SJCRH30 (cell line): ENCODE measurements at regions not wholly inside any gene's neighbourhood (a gene's known extent, or its start where the extent isn't known, plus 50 kb on each side); places are given as distances from the start of the nearest gene placed in this dataset.

Experiments
- DNase-seq, 2 experiments: peaks; one replicate each; pipeline ENCODE4 v3.0.0-alpha.2; 2015 to 2020
- H3K27ac ChIP-seq: fragments of 250-450 bp; sonication (Bioruptor Pico); 2 replicates; pipeline ENCODE4 v1.5.1; 2020; ENCODE audit warnings: mild to moderate bottlenecking, moderate library complexity
- H3K27me3 ChIP-seq: fragments of 250-450 bp; sonication (Bioruptor Pico); 2 replicates; pipeline ENCODE4 v1.5.1; 2020; ENCODE audit warnings: mild to moderate bottlenecking, moderate library complexity
- H3K36me3 ChIP-seq: fragments of 250-450 bp; sonication (Bioruptor Pico); 2 replicates; pipeline ENCODE4 v1.5.1; 2020; ENCODE audit warnings: mild to moderate bottlenecking, moderate library complexity
- H3K4me1 ChIP-seq: fragments of 250-450 bp; sonication (Bioruptor Pico); 2 replicates; pipeline ENCODE4 v1.5.1; 2020; ENCODE audit warnings: mild to moderate bottlenecking, moderate library complexity
- H3K4me3 ChIP-seq: fragments of 250-450 bp; sonication (Bioruptor Pico); 2 replicates; pipeline ENCODE4 v1.5.1; 2020; ENCODE audit warnings: mild to moderate bottlenecking, moderate library complexity
- H3K9me3 ChIP-seq: fragments of 250-450 bp; sonication (Bioruptor Pico); replicated peaks from 2 replicates; pipeline ENCODE4 v1.5.1; 2020; ENCODE audit warnings: mild to moderate bottlenecking, moderate library complexity

DNA sequence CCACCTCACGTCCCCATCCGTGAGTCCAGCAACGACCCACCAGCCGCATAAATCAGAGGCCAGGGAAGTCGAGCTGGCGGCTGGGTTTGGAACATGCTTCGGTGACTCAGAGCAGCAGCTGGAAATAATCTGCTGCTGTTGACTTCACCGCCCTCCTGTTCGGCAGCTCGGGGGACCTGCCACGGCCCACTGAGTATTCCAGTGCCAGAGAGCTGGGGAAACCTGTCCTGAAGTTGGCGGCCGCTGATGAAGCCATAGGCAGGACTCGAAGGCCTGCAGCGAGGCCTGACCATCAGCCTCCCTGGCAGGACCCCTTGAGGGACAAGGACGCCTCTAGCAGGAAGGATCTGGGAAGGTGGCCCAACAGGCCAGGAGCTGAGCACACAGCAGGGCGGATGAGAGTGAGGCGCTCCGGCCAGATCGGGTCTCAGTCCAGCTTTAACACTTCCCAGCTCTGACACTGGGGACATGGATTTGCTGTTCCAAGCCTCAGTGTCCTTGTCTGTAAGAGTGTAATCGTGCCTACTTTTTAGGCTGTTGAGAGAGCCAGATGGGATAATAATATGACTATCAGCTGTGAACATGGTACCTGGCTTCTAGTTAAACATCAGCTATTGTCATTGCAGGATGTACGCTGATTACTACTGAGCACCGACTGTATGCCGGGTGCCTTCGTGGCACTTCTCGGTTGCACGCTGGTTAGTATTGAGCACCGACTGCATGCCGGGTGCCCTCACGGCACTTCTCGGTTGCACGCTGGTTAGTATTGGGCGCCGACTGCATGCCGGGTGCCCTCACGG lies 50.4 kb upstream of the CIBAR2 start:
- H3K27ac ChIP-seq: peak overlapping the region; percentile 36
- peak; percentile 76 to 79 for DNase-seq
- no peaks in the 10 kb centered on the region for H3K9me3 ChIP-seq
- peak overlapping the region; percentile 20; the same call in 1 of the 2 replicates for H3K4me3 ChIP-seq
- H3K4me1 ChIP-seq: peaks cover 34% of the 10 kb centered on the region
- no peaks in the 10 kb centered on the region for H3K36me3 ChIP-seq
- no peaks in the 10 kb centered on the region for H3K27me3 ChIP-seq

DNA sequence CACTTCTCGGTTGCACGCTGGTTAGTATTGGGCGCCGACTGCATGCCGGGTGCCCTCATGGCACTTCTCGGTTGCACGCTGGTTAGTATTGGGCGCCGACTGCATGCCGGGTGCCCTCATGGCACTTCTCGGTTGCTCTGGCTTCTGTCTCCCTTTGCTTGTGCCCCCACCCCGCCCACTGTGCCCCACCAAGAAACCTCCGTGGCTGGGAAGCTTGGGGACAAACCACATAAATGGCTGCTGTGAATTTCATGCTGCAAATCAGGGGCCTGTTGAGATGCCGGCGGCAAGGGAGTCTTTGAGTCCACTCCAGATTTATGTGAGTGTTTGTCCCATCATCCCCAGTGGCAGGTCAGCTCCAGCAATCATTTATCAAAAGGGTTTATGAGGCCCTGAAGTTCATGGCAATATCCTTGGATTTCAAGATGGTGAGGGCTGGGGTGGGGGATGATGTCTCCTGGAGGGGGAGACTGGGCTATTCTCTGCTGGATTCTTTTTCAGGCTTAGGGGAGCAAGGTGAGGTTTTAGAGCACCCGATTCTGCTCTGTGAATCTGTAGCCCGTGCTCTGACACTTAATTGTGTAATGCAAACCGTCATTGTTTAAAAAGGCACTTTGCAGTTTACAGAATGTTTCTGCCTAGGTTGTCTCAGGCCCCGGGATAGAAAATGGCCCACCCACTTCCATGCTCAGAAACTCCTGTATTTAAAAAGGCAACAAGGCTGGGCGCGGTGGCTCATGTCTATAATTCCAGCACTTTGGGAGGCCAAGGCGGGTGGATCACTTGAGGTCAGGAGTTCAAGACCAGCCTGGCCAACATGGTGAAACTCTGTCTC lies 51.2 kb upstream of the CIBAR2 start:
- Histone ChIP-seq H3K27ac (no peak overlapping the region), H3K9me3 (no peaks in the 10 kb centered on the region), H3K4me1 (peaks cover 39% of the 10 kb centered on the region), H3K4me3 (no peak overlapping the region), H3K27me3 (no peaks in the 10 kb centered on the region), H3K36me3 (no peaks in the 10 kb centered on the region)
- DNase-seq: no peak

DNA sequence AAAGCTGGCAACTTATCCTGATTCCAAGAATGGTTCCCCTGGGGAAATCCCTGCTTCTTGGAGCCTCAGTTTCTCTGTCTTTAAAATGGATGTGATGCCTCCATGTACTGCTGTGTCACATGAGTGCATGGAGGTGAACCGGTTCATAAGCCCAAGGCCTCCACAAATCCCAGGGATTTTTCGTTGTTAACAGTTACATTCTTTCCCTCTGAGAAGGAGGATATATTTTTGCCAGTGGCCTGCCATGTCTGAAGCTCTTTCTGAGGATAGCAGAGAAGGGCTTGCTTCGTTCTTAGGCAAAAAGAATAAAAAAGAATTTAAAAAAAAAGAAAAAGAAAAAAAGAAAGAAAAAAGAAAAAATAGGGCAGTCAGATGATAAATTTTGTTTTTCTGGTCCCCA lies 52.2 kb upstream of the CIBAR2 start:
- DNase-seq: no peak
- Histone ChIP-seq H3K27me3 (no peaks in the 10 kb centered on the region), H3K9me3 (no peaks in the 10 kb centered on the region), H3K27ac (no peak overlapping the region), H3K4me3 (no peak overlapping the region), H3K36me3 (no peaks in the 10 kb centered on the region), H3K4me1 (peaks cover 31% of the 10 kb centered on the region)

DNA sequence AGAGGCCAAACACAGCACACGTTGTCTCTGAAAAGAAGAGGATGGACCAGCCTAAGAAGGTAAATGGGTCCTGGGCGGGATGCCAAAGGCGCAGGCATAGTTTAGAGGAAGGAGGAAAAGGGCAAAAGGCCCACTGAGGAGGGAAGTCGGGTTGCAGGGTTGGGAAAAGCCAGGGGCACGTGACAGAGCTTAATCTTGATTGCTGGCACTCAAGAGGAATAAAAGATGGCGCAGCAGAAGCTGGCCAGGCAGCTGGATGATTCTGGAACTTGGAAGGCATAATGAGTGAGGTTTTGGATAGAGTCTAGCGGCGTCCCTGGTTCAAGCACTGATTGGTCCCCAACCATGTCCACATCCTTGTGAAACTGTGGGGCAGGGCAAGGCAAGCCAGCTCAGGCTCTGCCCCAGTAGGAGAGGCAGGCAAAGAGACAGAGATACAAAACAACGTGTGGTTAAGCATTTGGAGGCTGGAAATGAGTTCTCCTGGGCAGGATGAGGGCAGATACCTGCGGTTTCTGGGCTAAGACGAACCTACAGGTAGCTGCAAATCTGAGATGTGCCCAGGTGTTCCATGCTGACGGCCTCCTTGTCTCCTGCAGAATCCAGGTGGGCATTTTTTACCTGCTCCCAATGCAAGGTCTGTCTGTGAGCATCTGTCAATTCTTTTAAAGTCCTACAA lies 52.7 kb upstream of the CIBAR2 start:
- no peaks in the 10 kb centered on the region for H3K9me3 ChIP-seq
- H3K4me3 ChIP-seq: no peak overlapping the region
- no peak for DNase-seq
- no peak overlapping the region for H3K27ac ChIP-seq
- H3K27me3 ChIP-seq: no peaks in the 10 kb centered on the region
- H3K4me1 ChIP-seq: peaks cover 28% of the 10 kb centered on the region
- H3K36me3 ChIP-seq: no peaks in the 10 kb centered on the region

DNA sequence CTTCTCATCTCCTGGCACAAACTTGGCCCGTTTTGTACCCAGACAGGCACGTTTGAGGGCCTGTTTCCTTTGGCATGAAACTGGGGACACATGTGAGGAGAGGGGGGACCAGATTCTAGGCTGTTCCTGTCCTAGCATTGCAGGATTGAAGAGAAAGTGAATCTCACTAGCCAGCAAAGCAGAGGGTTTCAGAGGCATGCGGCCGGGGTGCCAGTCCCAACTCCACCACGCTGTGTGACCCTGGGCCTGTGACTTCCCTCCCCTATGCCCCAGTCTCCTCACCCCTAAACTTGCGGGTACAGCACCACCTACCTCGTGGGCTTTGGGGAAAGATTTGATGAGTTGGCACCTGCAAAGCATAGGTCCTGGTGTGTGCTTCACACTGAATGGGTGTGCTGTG lies 53.5 kb upstream of the CIBAR2 start:
- DNase-seq: no peak
- peaks cover 20% of the 10 kb centered on the region for H3K4me1 ChIP-seq
- no peak overlapping the region for H3K27ac ChIP-seq
- no peaks in the 10 kb centered on the region for H3K9me3 ChIP-seq
- no peaks in the 10 kb centered on the region for H3K27me3 ChIP-seq
- H3K4me3 ChIP-seq: no peak overlapping the region
- no peaks in the 10 kb centered on the region for H3K36me3 ChIP-seq

DNA sequence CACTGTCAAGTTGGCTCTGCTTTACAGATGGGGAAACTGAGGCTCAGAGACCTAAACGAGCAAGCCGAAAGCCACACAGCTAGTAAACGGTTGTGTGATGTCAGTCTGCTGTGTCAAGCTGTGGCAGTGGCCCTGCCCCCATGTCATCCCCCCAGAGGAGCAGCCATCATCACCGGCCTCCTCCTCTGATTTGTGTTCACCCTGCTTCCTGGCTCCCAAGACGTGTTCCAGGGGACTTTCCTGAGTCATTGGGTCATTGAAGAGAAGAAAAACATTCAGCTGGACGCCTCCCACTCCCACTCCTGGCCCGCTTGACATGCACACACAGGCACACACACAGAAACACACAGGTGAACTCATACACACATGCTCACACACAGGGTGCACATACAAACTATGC lies 54.0 kb upstream of the CIBAR2 start:
- H3K4me3 ChIP-seq: no peak overlapping the region
- DNase-seq: no peak
- H3K27me3 ChIP-seq: no peaks in the 10 kb centered on the region
- no peaks in the 10 kb centered on the region for H3K9me3 ChIP-seq
- peaks cover 18% of the 10 kb centered on the region for H3K4me1 ChIP-seq
- H3K27ac ChIP-seq: no peak overlapping the region
- no peaks in the 10 kb centered on the region for H3K36me3 ChIP-seq

DNA sequence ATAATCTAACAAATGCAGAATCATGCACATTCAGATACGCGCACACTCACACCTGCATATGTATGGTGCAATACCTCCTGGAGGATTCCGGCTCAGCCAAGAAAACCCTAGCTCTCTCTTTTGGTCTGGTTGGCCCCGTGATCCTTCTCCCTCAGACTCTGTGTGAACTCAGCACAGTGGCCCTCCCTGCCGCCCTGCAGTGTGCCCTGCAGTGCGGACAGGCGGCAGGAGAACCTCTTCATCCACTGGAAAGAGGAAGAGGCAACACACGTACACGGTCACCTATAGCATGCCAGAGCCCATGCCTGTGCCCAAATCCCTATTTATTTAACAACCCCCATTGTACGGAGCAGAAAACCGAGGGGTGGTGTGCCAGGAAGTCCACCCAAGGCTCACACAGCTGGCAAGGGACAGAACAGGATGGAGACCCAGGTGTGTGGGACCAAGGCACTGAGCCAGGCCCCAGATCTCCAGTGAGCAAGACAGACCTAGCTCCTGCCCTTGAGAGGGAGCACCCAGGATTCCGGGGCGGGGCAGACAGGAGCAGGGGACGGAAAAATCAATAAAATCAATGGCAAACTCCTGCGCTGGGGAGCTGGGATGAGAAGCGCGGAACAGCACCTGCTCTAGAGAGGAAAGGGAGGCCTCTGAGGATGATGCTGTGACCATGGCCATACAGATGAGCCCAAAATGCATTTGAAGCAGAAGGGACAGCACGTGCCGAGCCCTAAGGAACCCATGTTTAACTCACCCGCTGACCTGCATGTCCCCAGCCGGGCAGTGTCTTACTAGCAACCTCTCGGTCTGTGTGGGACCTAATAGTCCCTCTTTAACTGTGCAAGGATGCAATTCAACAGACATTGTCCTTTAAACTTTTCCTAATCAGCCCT lies 54.7 kb upstream of the CIBAR2 start:
- no peak for DNase-seq
- Histone ChIP-seq H3K27ac (no peak overlapping the region), H3K27me3 (no peaks in the 10 kb centered on the region), H3K4me3 (no peak overlapping the region), H3K9me3 (no peaks in the 10 kb centered on the region), H3K4me1 (peaks cover 15% of the 10 kb centered on the region), H3K36me3 (no peaks in the 10 kb centered on the region; the same call in 1 of the 2 replicates)

DNA sequence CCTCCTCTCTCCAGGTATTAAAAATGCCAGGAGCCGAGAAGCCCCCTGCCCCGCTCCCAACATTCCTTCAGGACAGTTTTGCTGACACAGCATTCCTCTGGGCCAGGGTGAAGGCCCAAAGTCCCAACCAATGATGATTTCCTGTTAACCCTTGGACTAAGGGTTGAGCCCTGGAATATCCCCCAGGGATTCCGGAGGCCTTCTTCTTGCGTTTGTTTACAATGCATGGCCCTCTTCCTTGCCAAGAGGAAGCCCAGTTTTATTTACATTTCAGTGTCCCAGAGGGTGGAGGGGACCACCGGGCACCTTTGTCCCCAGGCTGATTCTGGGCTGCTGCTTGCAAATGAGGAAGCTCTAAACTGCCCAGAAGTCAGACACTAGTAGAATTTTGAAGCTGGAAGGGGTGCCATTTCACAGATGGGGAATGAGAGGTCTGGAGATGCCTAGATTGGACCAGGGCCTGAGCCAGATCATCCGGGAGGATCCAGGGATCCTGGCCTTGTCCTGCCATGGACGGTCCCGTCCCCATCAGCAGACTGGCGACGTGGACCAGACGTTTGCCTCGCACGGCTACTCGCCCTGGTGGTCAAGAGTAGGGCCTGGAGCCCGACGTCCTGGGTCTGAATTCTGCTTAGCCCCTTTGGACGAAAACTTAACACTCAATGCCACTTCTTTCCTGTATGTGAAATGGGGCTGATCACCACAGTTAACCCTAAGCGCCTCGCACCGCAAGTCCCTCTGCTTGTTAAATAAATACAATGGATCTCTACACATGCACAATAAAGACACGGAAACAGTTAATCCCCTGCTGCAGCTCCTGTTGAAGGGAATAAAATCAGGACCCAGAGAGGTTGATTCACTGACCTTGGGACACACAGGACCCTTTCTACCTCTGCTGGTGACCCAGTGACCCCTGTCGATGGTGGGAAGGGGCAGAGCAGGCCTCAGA lies 55.6 kb upstream of the CIBAR2 start:
- Histone ChIP-seq H3K27me3 (no peaks in the 10 kb centered on the region), H3K27ac (no peak overlapping the region), H3K9me3 (no peaks in the 10 kb centered on the region), H3K36me3 (no peaks in the 10 kb centered on the region; the same call in 1 of the 2 replicates), H3K4me1 (peaks cover 12% of the 10 kb centered on the region; the same call in 1 of the 2 replicates), H3K4me3 (peak overlapping the region; percentile 59)
- DNase-seq: no peak

DNA sequence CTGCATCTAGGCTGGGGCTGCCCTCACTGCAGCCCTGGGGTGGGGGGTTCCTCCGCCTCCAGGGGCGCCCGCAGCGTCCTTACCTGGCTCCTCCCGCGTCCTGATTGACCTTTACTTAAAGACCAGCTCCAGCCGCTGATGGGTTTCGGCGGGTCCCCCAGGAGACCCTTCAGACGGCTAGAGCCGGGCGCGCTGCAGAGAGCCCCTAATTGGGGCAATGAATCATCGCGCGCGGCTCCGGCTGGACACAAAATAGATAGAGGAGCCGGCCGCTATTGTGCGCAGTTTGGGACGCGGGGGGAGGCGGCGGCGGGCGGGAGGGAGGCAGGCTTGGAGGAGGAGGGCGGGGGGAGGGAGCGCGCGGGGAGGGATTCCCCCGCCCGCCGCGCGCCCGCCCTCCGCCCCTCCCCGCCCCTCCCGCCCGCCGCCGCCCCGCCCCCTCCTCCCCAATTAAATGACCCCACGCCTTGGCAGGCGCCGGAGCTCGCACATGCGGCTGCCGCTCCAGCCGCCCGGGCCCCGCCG lies 56.5 kb upstream of the CIBAR2 start:
- no peak overlapping the region for H3K27ac ChIP-seq
- peak overlapping the region; percentile 59 for H3K4me3 ChIP-seq
- DNase-seq: peak; percentile 71 to 72
- H3K9me3 ChIP-seq: no peaks in the 10 kb centered on the region
- peaks cover 18% of the 10 kb centered on the region; the same call in 1 of the 2 replicates for H3K4me1 ChIP-seq
- H3K36me3 ChIP-seq: peaks cover 5% of the 10 kb centered on the region
- no peaks in the 10 kb centered on the region for H3K27me3 ChIP-seq

DNA sequence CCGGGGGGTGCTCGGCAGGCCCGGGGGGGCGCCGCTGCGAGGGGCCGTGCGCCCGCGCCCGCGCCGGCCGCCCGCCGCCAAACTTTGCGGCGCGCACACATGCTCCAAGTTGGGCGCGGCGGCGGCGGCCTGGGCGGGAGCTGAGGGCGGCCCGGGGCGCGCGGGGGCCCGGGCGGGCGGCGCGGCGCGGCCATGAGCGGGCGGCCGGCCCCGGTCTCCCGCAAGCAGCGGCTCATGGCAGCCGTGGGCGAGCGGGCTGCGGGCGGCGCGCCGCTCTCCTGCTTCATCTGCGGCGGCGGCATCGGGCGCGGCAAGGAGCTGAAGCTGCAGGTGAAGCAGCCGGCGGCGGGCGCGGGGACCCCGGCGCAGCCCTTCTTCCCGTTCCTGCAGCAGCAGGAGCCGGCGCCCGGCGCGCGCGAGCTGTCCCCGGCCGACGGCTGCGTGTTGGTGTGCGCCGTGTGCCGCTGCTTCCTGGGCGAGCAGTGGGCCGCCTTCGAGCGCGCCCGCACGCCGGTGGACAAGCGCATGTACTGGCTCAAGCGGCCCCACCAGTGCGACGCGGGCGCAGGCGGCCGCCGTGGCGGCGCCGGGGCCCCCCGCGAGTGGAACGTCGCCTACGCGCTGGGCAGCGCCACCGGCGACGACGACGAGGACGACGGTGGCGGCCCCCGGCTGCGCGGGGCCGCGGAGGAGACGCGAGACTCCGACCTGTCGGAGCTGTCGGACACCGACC lies 57.2 kb upstream of the CIBAR2 start:
- H3K4me1 ChIP-seq: peaks cover 22% of the 10 kb centered on the region; the same call in 1 of the 2 replicates
- DNase-seq: peak in 1 of 2 experiments; percentile 34
- peaks cover 5% of the 10 kb centered on the region for H3K36me3 ChIP-seq
- no peak overlapping the region; the same call in 1 of the 2 replicates for H3K27ac ChIP-seq
- peak overlapping the region; percentile 83 for H3K4me3 ChIP-seq
- H3K9me3 ChIP-seq: no peaks in the 10 kb centered on the region
- H3K27me3 ChIP-seq: no peaks in the 10 kb centered on the region

DNA sequence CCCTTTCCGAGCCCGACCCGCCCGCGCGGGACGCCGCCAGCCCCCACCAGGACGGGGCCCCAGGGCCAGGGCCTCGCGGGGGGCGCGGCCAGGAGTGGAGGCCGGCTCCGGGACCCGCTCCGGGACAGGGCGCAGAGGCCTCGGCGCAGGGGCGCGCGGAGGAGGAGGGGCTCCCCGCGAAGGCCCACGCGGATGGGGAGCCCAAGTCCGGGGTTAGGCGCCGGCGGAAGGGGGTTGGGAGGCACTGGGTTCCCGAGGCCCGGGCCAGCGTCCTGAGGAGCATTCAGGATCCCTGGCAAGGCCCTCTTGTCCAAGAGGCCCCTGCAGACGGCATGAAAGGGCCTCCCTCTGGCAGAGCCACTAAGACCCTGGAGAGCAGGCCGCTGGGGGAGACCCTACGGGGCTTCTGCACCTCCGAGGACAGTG lies 57.8 kb upstream of the CIBAR2 start:
- no peak overlapping the region; the same call in 1 of the 2 replicates for H3K27ac ChIP-seq
- peaks cover 24% of the 10 kb centered on the region; the same call in 1 of the 2 replicates for H3K4me1 ChIP-seq

DNA sequence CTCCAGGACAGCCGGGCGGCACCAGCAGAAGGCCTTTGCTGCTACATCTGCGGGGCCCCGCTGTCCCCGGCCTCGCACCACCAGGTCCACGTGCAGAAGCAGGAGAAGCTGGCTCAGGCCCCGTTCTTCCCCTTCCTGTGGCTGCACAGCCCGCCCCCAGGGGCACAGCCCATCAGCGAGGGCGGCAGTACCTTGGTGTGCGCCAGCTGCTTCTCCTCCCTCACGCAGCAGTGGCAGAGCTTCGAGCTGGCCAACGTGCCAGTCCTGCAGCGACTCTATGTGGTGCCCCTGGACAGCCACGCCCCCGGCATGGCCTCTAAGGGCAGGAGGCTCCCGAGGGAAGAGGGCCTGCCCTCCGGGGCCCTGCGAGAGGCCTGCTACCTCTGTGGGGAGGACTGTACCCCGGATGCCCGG lies 58.3 kb upstream of the CIBAR2 start:
- H3K27me3 ChIP-seq: no peaks in the 10 kb centered on the region
- DNase-seq: peak; percentile 57 to 58
- H3K27ac ChIP-seq: no peak overlapping the region; the same call in 1 of the 2 replicates
- H3K4me3 ChIP-seq: peak overlapping the region; percentile 83
- H3K4me1 ChIP-seq: peaks cover 24% of the 10 kb centered on the region; the same call in 1 of the 2 replicates
- peaks cover 5% of the 10 kb centered on the region for H3K36me3 ChIP-seq
- no peaks in the 10 kb centered on the region for H3K9me3 ChIP-seq

More for the DNA sequence above, 57.8 kb upstream of the CIBAR2 start:
- DNase-seq: peak in 1 of 2 experiments; percentile 35
- H3K27me3 ChIP-seq: no peaks in the 10 kb centered on the region
- H3K36me3 ChIP-seq: peaks cover 5% of the 10 kb centered on the region
- no peaks in the 10 kb centered on the region for H3K9me3 ChIP-seq
- peak overlapping the region; percentile 83 for H3K4me3 ChIP-seq
